NCI-H748 treated with DMSO at 0.1 percent for 48 hours (cell line): ENCODE measurements at regions not wholly inside any gene's neighbourhood (a gene's known extent, or its start where the extent isn't known, plus 50 kb on each side); places are given as distances from the start of the nearest gene placed in this dataset.
A peak's percentile ranks its signal among the peaks of the same experiment; 100 is the strongest.
"Not testable (repeated sequence)": the region's sequence is repeated elsewhere in the genome, so short reads cannot be mapped to it uniquely, and the experiment has no call there.

ENCODE experiments used
- DNase-seq: peaks from one replicate; lab custom pipeline; 2025; lab: John Stamatoyannopoulos, UW

DNA sequence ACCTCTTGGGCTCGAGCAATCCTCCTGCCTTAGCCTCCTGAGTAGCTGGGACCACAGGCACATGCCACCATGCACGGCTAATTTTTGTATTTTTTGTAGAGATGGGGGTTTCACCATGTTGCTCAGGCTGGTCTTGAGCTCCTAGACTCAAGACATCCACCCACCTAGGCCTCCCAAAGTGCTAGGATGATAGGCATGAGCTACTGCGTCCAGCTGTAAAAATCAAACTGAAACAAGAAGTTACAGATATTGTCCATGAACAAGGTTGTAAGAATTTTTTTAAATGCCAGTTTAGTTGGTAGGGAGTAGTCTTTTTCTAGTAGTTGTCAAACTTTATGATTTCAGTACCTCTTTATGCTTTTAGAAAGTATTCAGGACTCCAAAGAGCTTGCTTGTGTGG is 424.4 kb upstream of the PMFBP1 start:
- no peak for DNase-seq

GRCh38 chr16:72590151-72590937 is 418.4 kb upstream of the PMFBP1 start:
- no peak for DNase-seq

- no peak for DNase-seq
Observed at GRCh38 chr16:72588551-72588950, 416.6 kb upstream of the PMFBP1 start.

DNA sequence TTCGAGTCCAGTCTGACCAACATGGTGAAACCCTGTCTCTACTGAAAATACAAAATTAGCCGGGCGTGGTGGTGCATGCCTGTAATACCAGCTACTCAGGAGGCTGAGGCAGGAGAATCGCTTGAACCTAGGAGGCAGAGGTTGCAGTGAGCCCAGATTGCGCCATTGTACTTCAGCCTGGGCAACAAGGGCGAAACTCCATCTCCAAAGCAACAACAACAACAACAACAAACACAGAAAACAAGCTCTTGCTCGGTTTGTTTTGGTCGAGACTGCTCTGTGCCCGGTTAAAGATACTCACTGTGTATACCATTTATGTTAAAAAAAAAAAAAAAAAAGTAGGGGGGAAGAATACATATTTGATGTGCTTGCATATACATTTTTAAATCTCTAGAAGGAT is 406.1 kb upstream of the PMFBP1 start:
- DNase-seq = not testable (repeated sequence)

- DNase-seq = no peak
Observed at GRCh38 chr16:72576189-72576588, 404.2 kb upstream of the PMFBP1 start.

- DNase-seq = no peak
Observed at GRCh38 chr16:72569677-72570076, 397.7 kb upstream of the PMFBP1 start.

- DNase-seq = no peak
Observed at GRCh38 chr16:72568502-72568901, 396.5 kb upstream of the PMFBP1 start.

DNA sequence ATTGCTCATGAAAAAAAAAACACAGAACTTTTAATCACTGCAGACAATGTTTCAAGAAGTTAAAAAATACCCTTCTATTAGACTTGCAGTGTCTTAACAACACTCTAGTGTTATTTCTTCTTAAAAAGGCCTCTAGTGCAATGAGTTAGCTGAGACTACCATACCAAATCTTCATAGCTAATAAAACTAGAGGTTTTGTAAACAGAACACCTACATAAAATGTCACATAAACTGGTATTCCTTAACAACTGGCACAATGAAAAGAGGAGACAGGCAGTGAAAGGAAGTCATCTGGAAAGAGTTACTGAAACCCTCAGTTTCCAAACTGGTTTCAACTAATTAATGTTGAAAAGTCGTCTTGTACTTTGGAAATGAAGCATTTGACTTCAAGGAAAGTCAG is 394.2 kb upstream of the PMFBP1 start:
- no peak for DNase-seq

- DNase-seq = no peak
Observed at GRCh38 chr16:72565106-72565505, 393.2 kb upstream of the PMFBP1 start.

DNA sequence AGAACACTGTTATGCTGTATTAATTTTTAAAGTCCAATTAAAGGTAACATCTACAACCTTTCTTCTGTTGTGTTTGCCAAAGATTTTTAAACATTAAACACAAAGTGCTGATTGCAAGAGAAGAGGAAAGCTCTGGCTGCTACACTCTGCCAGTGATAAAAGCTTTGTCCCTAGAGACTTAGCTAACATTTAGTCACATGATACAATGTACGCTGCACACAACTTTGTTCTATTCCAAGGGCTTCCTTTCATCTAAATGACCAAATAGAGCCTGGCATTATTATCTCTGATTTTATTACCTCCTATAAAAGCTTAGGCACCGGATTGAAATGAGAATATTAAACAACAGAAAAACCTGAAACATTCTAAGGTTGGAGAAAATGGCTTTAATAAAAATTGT is 388.7 kb upstream of the PMFBP1 start:
- DNase-seq = peak; percentile 27

GRCh38 chr16:72558501-72558900 is 386.5 kb upstream of the PMFBP1 start:
- DNase-seq = no peak

- DNase-seq = no peak
Observed at GRCh38 chr16:72554935-72555334, 383.0 kb upstream of the PMFBP1 start.

GRCh38 chr16:72552654-72553053 is 380.7 kb upstream of the PMFBP1 start:
- no peak for DNase-seq

DNA sequence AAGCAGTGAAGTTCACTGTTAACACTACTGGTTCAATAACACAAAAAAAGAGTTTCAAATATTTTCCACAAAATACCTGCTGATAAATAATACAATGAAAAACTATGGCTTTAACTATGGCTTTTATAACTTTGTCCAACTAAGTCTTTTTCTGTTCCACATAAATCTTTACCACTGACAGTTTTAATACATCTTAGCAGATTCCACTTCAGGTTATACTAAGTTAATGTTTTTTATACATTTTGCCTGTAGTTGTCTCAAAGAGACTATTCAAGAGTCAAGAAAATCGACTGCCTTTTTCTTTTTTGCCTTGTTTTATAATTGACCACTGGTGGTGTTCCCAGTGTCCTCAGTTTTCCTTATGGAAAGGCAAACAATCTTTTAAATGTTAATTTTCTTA is 379.7 kb upstream of the PMFBP1 start:
- no peak for DNase-seq

DNA sequence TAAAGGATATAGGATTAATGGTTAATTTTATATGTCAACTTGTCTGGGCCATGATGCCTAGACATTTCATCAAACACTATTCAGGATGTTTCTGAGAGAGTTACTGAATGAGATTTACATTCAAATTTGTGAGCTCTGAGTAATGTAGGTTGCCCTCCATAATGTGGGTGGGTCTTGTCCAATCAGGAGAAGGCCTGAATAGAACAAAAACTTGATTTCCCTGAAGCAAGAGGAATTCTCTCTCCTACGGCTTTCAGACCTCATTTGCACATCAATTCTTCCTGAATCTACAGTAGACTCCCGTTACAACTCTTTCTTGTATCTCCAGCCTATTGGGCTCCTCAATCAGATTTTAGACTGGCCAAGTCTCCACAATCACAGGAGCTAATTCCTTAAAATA is 377.9 kb upstream of the PMFBP1 start:
- DNase-seq = no peak

DNA sequence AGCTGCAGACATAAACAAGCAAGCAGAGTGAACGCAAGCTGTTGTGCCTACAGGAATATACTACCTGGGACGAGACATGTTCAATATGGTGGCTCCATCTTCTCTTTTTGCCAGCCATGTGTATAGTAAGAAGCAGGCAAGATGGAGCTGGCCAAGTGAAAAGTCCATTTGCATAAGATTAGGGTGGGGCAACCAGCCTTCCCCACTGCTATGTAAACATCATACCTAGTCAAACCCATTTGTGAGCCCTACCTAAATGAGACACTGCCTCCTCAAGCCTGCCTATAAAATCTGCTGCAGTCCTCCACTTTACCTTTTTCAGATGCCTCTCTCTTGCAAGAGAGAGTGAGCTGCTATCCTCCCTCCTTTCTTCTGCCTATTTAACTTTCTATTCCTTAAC is 370.1 kb upstream of the PMFBP1 start:
- DNase-seq = no peak

DNA sequence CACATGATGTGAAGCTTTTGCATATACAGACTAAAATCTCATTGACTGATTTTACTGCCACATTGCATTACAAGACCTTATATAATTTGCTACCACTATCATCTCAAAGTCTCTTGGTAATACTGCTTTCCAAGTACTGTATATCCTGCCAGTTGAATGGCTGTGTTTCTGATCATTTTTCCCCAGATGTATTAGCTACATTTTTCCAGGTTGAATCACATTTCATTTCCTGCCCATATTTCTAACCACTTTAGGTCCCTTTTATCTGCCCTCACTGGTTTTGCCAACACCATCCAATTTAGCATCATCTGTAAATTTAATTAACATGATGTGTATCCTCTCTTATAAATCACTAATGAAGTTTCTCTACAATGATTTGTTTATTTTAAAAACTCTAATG is 365.7 kb upstream of the PMFBP1 start:
- DNase-seq = no peak

DNA sequence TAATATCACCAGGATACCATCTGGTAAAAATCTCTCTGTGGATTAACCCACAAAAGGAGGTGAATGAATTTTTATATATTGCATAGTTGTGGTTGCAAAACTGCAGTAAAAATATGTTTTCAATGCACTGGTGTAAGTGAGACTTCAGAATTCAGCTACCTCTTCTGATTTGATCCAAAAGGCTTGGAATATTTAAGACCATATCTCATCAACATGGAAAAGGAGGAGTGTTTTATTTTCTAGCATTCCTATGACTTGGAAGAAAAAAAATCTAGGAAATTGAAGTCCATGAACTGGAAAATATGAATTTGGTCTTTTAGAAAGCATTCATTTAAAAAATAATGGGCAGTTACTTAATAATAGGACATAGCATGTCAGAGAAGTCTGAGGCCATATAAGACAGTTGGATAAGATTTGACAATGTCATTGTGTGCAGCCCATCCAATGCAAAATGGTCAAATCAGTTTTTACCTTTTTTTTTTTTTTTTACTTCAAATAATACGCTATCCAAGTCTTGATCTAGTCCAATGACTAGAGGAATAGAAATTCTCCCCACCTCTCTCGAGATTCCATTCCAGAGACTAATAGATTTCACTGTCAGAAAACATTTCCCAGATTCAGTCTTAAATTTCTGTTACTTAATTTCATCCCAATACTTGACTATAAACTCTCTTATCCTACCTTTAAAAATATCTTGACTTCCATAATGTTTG is 364.9 kb upstream of the PMFBP1 start:
- DNase-seq = no peak

DNA sequence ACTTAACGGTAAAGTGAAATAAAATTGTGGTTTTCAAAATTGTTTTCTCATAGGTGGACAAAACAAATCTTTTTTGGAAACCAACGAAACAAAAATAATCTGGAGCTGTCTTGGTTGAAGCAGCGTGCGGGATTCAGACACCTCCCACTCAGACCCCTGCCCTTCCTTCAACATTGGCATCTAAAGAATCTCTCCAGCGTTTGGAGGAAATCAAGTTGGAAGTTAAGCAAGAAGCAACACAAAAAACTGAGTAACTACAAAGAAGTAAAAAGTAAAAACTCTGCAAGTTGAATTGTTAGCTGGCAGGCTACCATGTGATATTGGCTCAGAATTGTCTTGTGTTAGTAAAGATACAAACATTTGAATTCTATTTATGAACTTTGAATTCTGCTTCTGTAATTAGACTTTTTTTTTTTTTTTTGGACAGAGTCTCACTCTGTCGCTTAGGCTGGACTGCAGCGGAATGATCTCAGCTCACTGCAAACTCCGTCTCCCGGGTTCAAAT is 361.0 kb upstream of the PMFBP1 start:
- no peak for DNase-seq

- no peak for DNase-seq
Observed at GRCh38 chr16:72530434-72530833, 358.5 kb upstream of the PMFBP1 start.

- no peak for DNase-seq
Observed at GRCh38 chr16:72523087-72523486, 351.1 kb upstream of the PMFBP1 start.

GRCh38 chr16:72517154-72517553 is 345.2 kb upstream of the PMFBP1 start:
- DNase-seq = no peak

DNA sequence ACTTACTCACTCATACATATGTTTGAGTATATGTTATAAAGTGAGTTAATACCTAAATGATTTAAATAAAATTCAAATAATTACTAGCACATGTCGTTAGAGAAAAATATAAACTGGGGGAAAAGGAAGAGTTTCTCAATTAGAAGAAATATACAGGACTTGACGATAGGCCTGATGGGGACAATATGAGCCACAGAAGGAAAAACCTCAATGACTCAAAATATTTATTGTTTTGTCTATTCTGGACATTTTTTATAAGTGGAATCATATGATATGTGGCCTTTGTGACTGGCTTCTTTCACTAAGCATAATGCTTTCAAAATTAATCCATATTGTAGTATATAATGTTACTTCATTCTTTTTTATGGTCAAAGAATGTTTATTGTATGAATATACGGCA is 339.2 kb upstream of the PMFBP1 start:
- no peak for DNase-seq

GRCh38 chr16:72508191-72508590 is 336.2 kb upstream of the PMFBP1 start:
- DNase-seq = no peak
